ENCODE measurements at regions not wholly inside any gene's neighbourhood (a gene's known extent, or its start where the extent isn't known, plus 50 kb on each side); places are given as distances from the start of the nearest gene placed in this dataset.

DNA sequence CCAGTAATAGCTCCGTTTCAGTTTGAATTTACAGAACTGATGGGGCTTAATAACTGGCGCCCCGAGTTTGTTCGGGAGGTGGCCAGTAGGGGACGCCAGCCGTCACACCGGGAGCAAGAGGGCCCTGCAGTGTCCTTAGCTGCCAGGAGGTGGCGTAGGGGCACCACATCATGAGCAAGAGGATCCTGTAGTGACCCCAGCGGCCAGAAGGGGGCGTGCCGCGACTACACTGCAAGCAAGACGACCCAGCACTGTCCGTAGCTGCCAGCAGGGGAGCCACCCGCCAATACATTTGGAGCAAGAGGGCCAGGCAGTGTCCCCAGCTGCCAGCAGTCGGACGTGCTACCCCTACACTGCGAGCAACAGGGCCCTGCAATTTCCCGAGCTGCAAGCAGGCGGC is 663.7 kb upstream of the B3GAT1 start:
- peak; percentile 1 for DNase-seq (ENCODE audit: low spot score)

DNA sequence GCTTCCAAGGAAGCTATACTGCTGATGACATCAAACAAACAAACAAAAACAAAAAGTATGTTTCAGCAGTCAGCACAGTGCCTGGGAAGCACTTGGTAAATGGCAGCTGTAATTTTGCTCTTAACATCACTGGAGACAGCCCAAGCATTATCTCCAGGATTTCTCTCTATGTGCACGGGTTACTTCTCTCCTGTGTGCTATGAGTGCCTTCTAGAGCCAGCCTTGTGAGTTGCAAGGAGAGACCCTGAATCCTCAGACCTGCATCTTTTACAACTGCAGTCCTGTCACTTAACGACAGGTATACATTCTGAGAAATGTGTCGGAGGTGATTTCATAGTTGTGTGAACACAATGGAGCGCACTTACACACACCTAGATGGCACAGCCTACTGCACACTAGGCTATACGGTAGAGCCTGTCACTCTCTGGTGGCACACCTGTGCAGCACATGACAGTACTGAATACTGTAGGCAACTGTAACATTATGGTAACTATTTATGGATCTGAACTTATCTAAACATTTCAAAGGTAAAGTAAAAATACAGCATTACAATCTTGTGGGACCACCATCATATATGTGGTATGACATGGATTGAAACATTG is 662.5 kb upstream of the B3GAT1 start:
- peak; percentile 0 for DNase-seq (ENCODE audit: low spot score)

DNA sequence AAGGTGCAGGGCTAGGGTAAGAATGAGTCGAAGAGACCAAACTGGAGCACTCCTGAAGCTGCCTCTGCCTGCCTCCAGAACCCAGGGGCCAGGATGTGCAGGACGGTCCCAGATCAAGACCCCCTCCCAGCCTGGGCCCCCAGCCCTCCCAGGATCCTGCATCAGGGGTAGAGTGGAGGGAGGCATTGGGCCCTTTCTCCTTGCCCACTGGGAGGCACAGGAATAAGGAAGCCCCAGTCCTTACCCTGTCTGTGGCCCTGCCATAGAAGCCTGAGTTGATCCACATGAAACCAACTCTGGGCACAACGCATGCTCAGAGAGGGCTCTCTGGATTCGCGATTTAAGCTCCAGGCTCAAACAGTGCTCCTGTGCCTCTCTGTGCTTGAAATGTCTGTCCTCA is 661.8 kb upstream of the B3GAT1 start:
- no peak for DNase-seq (ENCODE audit: low spot score)

DNA sequence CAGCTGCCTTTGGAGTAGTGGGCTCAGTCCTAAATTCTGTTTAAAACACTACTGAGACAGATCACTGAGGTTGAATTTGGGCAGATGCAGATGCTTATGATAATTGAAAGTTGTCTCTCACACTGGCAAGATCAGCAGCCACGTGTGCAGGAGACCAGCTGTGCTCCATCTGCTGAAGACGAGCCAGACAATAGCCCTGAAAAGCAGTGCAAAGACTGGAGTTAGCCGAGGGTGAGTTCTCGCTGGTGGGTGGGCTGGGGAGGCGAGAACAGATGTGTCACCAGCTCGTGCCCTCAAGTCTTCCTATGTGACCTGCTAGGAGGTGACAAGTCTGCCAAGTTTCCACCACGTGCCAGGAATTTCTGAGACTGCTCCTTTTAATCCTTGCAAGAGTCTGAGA is 661.3 kb upstream of the B3GAT1 start:
- DNase-seq (ENCODE audit: low spot score) = no peak

DNA sequence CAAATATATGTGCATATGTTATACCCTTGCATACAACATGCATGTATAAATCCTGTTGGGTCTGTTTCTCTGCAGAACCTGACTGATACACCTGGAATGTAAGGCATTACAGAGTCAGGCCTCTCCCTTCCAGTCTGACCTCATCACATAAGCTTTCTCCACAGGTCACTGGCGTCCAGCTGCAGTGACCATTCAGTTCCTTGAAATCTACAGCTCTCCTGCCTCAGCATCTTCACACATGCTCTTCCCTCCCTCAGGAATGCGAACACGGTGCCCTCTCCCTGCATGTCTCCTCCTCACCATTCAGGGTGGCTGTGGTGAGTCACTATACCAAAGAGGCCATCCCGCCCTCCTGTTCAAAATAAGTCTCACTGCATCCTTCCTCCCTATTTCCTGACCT is 657.8 kb upstream of the B3GAT1 start:
- DNase-seq (ENCODE audit: low spot score) = peak; percentile 11

DNA sequence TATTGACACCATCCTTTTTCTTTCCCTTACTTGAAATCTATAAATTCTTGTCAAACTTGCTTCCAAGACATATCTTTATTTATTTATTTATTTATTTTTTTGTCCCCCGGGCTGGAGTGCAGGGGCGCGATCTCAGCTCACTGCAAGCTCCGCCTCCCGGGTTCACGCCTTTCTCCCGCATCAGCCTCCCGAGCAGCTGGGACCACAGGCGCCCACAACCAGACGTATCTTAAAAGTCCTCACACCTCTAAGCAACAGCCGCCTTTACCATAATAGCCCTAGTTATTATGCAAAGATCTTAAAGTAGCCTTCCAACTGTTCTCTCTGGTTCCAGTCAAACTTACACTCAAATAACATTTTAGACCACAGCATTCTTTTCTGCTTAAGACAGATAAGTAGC is 657.0 kb upstream of the B3GAT1 start:
- DNase-seq (ENCODE audit: low spot score) = no peak

DNA sequence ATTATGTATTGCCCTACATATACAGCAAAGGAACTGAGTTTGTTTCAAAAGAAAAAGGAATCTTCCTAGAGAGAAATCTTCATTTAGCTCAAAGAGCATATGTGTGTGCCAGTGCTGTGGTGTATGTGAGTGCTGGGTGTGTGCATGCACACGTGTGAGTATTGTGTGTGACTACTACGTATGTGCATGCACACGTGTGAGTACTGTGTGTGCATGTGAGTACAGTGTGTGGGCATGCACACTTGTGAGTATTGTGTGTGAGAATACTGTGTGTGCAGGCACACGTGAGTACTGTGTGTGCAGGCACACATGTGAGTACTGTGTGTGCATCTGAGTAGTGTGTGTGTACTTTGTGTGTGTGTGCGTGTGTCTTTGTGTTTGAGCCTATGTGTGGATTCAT is 651.0 kb upstream of the B3GAT1 start:
- no peak for DNase-seq (ENCODE audit: low spot score)

DNA sequence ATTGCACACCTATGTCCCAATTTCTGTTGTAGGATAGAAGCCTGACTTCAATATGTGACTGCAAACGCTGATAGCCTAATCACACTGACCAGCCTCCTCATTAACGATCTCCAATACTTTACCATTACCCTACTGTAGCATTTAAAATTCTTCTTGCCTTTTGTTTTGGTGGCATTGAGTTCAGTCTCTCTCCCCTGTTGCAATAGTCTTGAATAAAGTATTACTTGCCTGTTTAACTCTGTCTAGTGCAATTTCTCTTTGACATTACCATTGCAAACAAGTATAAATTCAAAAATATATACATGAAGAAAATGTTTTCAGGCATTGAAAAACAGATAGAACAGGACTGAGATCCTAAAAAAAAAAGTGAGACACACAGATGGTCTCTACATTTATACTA is 649.1 kb upstream of the B3GAT1 start:
- DNase-seq (ENCODE audit: low spot score) = no peak

DNA sequence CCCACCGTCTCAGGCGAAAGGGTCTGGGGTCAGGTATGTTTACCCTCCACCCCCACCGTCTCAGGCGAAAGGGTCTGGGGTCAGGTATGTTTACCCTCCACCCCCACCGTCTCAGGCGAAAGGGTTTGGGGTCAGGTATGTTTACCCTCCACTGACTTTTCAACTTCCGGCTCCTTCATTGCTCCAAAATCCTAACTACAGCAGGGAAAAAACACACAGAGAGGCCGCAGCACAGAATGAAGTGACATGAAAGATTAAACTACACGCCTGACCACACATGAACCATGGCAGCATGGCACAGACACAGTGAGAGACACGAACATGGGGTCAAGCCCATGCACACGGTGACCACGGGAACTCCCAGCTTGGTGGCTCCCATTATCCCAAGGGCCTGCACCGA is 634.9 kb upstream of the B3GAT1 start:
- no peak for DNase-seq (ENCODE audit: low spot score)

DNA sequence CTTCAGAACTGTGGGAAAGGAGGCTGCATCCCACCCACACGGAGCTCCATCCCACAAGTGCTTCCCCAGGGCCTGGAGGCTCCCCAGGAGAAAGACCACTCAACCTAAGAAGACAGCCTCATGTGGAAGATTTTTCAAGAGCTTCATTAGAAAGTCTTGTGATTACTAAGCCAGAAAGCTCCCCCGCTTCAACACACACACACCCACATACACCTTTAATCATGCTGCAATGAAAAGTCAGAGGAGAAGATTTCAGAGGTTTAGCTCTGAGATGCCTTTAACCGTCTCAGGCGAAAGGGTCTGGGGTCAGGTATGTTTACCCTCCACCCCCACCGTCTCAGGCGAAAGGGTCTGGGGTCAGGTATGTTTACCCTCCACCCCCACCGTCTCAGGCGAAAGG is 634.5 kb upstream of the B3GAT1 start:
- no peak for DNase-seq (ENCODE audit: low spot score)

DNA sequence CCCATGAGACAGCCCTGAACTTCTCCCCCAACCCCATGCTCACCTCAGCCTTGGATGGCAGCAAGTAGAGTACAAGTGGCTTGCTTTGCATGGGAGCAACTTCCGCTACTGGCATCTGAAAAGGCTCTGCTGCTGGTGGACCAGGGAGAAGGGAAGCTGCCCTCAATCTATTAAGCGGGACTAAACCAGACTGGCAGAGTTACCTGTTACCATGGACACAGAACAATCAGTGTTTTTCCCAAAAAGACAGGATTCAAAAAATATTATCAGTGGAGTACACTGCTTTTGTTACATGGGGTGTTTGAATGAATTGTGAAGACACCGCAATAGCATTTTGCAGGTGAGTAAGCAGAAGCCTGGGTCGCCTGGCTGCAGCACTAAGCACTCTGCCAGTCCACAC is 631.4 kb upstream of the B3GAT1 start:
- no peak for DNase-seq (ENCODE audit: low spot score)

DNA sequence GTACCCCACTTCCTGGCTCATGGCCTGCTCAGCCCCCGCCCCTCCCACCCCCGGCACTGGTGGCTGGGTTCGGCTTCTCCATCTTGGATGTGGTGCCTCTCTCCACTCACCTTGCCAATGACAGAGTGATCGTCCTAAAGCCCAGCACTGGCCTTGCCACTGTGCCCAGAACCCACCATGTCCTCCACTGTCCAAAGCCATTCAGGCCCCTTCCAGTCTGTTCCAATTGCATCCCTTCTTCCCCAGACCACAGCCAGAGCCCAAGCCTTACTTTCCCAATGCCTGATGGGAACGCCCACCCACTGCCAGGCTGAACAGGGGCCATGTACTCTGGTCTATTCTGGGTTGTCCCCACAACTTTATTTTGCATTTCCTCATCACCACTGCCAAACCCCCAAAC is 625.8 kb upstream of the B3GAT1 start:
- DNase-seq (ENCODE audit: low spot score) = no peak

DNA sequence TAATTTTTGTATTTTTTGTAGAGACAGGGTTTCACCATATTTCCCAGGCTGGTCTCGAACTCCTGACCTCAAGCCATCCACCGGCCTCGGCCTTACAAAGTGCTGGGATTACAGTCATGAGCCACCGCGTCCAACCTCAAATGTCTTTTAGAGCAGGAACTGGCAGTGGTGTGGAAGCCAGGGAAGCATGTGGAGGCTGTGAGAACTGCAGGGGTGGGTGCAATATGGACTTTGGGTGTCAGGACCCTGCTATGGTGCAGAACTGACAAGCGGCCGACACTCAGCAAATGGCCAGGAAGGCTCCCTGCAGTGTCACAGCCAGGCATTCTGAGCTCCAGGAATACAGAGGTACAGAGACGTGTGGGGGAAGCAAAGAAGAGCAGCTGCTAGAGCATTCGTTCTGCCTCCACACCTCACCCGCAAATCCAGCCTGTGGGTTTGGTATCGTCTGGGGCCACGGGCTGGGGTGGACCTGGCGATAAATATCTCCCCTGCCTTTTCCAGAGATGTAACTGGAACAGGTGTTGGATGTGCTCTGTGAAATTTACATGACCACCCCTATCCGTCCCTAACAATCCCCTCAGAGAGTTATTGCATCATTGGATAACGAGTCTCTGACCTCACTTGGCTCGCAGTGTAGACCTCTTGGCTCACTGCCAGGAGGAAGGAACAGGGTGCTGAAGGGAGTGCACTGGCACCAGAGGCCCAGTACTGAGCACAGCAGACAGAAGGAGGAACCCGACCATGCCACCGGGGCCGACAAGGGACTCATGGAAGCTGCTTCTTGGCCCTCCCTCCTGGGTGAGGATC is 624.7 kb upstream of the B3GAT1 start:
- DNase-seq (ENCODE audit: low spot score) = no peak

DNA sequence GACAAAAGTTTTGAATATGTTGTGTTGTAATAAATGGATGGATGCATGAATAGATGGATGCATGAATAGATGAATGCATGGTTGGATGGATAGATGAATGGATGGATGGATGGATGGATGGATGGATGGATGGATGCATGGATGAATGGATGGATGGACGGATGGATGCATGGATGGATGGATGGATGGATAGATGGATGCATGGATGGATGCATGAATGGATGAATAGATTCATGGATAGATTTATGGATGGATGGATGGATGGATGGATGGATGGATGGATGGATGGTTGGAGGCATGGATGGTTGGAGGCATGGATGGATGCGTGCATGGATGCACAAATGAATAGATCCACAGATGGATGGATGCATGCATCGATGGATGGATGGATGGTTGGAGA is 623.2 kb upstream of the B3GAT1 start:
- no peak for DNase-seq (ENCODE audit: low spot score)

DNA sequence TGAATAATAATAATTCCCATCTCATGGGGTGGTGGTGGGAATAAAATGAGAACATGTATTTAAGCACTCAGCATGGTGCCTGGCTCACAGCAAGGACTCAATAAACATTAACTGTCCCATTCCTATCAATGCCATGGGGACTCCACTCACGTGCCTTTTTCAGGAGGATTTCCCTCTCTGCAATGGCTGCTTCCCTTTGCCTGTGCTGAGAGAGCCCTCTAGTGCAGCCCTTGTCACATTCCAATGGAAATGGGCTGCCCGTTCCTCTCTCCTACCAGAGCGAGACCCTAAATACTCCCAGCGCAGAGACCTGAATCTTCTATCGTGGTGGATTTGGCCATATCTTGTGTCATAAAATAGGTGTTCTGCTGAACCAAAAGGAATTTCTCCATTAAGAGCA is 621.5 kb upstream of the B3GAT1 start:
- no peak for DNase-seq (ENCODE audit: low spot score)

DNA sequence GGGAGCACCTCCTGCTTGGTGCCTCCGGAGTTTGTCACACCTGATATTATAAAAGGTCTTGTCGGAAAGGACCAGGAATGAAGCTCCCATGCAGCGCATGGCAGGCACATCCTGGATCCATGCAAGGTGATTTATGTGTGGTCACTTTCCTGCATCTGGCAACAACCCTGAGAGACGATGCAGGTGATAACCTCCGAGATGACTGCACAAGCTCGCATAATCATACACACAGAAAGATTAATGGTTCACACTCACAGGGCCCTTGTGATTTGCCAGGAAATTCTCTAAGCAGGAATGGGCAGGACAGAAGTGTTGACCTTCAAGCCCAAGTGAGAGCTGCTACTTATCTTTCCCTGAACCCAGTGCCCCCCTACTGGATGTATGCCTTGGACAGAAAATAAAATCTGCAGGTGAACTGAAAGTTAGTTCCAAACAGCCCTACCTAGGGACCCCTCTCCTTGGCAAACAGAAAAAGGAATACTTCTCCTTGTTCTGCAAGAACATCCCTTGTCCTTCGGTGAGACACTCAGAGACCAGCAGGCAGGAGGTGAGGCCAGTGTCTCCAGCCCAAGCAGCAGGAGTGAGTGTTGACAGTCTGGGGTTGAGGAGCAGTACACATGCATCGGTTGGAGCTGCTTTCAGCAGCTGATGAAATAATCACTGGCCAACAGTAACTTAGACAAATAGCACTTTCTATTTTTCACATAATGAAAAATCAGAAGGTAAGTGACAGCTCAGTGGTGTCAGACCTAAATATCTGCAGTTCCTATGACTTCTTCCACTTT is 619.4 kb upstream of the B3GAT1 start:
- no peak for DNase-seq (ENCODE audit: low spot score)

DNA sequence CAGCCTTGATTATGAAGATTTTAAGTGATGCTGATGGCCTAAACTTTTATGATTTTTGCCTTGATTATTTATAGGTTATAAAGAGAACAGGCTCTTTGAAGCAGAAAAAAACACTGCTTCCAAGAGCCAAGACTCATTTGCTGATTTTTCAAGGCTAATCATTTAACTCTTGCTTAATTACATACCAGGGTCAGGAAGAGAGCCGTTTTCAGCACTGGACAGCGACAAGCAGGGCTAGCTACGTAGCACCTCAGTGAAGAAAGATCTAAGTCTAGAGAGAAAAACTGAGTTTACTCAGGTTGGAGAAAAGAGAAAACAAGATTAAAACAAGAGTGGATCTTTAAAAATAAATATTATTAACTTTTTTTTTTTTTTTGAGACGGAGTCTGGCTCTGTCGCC is 615.4 kb upstream of the B3GAT1 start:
- DNase-seq (ENCODE audit: low spot score) = peak; percentile 26

DNA sequence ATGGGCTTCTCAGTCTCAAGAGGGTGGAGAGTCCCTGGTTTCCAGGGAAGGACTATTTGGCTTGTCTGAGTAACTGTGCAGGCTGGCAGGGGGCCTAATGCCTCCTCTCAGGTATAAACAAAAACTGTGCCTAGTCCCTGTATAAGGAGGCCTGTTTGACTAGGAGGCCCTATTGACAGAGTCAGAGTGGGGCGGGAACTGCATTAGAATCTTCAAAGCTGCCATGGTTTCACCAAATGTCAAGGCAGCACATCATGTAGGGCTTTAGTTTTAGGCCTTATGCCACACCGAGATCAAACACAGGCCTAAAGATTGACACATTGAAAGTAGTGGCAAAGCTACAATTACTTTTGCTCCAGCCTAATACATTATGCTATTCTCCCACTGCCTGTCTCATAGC is 611.5 kb upstream of the B3GAT1 start:
- DNase-seq (ENCODE audit: low spot score) = no peak

DNA sequence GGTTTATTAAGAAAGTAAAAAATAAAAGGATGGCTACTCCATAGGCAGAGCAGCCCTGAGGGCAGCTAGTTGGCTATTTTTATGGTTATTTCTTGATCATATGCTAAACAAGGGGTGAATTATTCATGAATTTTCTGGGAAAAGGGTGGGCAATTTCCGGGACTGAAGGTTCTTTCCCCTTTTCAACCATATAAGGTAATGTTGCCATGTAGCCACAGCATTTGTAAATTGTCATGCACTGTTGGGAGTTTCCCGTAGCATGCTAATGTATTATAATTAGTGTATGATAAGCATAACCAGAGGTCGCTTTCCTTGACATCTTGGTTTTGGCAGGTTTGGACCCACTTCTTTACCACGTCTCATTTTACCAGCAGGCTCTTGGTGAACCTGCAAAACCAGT is 610.4 kb upstream of the B3GAT1 start:
- no peak for DNase-seq (ENCODE audit: low spot score)

DNA sequence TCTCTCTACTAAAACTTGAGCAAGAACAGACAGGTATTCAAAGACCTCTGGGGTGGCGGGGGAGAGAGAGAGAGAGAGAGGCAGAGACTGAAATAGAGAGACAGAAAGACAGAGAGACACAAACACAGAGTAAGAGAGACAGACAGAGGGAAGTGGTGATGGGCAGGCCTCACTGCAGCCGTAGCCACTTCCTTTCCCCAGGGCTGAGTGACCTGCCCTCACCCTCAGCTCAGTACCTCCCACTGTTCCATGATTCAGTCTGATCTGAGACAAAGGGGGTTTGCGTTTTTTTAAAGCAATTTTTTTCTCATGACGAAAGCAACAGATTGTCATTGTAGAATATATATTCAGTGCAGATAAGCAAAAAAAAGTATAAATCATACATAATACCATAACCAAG is 607.9 kb upstream of the B3GAT1 start:
- DNase-seq (ENCODE audit: low spot score) = no peak

DNA sequence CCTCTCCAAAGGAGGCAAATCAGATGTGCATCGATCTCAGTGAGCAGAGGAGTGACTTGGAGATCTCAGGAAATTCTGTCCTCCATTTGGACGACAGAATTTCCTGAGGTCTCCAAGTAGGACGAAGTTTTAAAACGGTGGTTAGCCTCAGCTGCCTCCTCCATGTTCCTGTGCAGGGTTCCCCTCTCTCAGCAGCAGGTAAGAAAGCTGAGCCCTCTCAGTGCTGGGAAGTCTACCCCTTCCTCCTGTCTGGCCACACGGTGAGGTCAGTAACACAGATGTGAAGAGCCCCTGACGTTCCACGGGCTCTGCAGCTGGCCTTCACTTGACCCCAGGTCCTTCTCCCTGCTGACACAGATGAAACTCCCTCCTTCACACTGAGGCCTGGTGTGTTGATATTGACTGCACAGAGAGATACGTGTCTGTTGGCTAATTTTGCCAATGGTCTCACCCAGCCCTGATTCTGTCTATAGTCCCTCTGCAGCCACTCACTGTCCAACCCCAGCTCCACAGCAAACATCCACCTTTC is 607.4 kb upstream of the B3GAT1 start:
- DNase-seq (ENCODE audit: low spot score) = no peak

DNA sequence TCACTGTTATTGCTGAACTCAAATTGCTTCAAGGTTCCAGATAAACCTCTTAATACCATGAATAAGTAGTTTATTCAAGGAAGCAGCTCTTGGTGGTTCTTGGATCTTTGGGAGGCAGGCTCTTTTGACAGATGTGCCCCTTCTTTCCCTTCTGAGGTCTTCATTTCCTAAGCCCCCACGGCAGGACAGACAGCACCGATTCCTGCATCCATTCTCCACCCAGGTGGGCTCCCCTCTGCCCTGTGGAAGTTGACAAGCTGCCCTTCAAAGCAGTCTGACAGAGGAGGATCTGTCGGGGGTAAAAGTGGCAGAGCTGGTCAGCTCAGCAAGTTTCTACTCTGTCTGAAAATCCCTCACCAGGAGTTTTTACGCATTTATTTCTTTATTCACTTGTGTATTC is 605.3 kb upstream of the B3GAT1 start:
- DNase-seq (ENCODE audit: low spot score) = no peak

DNA sequence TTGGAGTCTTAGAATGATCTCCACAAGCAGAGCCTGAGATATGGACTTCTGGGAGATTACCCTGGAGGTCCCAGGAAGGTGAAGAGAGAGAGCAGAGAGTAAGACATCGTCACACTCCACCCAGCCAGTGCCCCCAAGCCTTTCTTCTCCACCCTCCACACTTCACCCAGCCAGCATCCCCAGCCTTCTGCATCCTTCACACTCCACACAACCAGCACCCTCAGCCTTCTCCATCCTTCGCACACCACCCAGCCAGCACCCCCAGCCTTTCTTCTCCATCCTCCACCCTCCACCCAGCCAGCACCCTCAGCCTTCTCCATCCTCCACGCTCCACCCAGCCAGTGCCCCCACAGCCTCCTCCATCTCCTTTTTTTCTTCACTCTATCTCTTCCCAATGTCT is 603.9 kb upstream of the B3GAT1 start:
- no peak for DNase-seq (ENCODE audit: low spot score)
